IgD-negative memory B cell (primary cell): ENCODE measurements at regions not wholly inside any gene's neighbourhood (a gene's known extent, or its start where the extent isn't known, plus 50 kb on each side); places are given as distances from the start of the nearest gene placed in this dataset.

Experiments used
- H3K27ac Mint-ChIP-seq, 3 donors: one replicate each; pipeline ENCODE4 v1.8.0; 2020 to 2022; ENCODE audit warnings: mild to moderate bottlenecking in 3 of 3, mixed read lengths in 3 of 3, moderate library complexity in 1 of 3
- H3K27me3 Mint-ChIP-seq: one replicate; pipeline ENCODE4 v1.8.0; 2021; ENCODE audit warnings: mixed read lengths
- H3K36me3 Mint-ChIP-seq: one replicate; pipeline ENCODE4 v1.8.0; 2020; ENCODE audit warnings: mild to moderate bottlenecking, mixed read lengths
- H3K4me1 Mint-ChIP-seq, 3 donors: one replicate each; pipeline ENCODE4 v1.8.0; 2020 to 2022; ENCODE audit warnings: mixed read lengths in 3 of 3, mild to moderate bottlenecking in 1 of 3
- H3K4me3 Mint-ChIP-seq, 4 donors: one replicate each; pipeline ENCODE4 v1.8.0; 2020 to 2022; ENCODE audit warnings: mild to moderate bottlenecking in 4 of 4, mixed read lengths in 4 of 4, moderate library complexity in 3 of 4
- H3K9me3 Mint-ChIP-seq, 3 donors: one replicate each; pipeline ENCODE4 v1.8.0; 2020 to 2021; ENCODE audit warnings: mixed read lengths in 3 of 3, mild to moderate bottlenecking in 1 of 3

- H3K4me3 Mint-ChIP-seq = no peak overlapping the region
- H3K4me1 Mint-ChIP-seq = no peaks in the 10 kb centered on the region
- H3K27me3 Mint-ChIP-seq = peaks cover 2% of the 10 kb centered on the region
- no peaks in the 10 kb centered on the region for H3K36me3 Mint-ChIP-seq
- H3K27ac Mint-ChIP-seq = peak overlapping the region in 1 of 3 donors; percentile 75
- peaks cover 0 to 10% (median 2%) of the 10 kb centered on the region in 3 donors for H3K9me3 Mint-ChIP-seq
Observed at GRCh38 chr17:33628500-33629346, 335.6 kb upstream of the ASIC2 start.

GRCh38 chr17:33633446-33633845 lies 340.4 kb upstream of the ASIC2 start:
- H3K27ac Mint-ChIP-seq = no peak overlapping the region
- no peaks in the 10 kb centered on the region for H3K36me3 Mint-ChIP-seq
- H3K4me3 Mint-ChIP-seq = no peak overlapping the region
- peaks cover 0 to 5% (median 2%) of the 10 kb centered on the region in 3 donors for H3K4me1 Mint-ChIP-seq
- H3K9me3 Mint-ChIP-seq = peaks cover 0 to 19% (median 7%) of the 10 kb centered on the region in 3 donors
- peaks cover 2% of the 10 kb centered on the region for H3K27me3 Mint-ChIP-seq

GRCh38 chr17:33637534-33637933 lies 344.4 kb upstream of the ASIC2 start:
- Mint-ChIP-seq H3K27ac (no peak overlapping the region), H3K4me1 (peaks cover 0 to 5% (median 2%) of the 10 kb centered on the region in 3 donors), H3K27me3 (peaks cover 7% of the 10 kb centered on the region), H3K9me3 (peaks cover 0 to 13% (median 5%) of the 10 kb centered on the region in 3 donors), H3K4me3 (peak overlapping the region in 1 of 4 donors; percentile 53), H3K36me3 (no peaks in the 10 kb centered on the region)

- Mint-ChIP-seq H3K4me1 (peaks cover 0 to 5% (median 2%) of the 10 kb centered on the region in 3 donors), H3K36me3 (no peaks in the 10 kb centered on the region), H3K4me3 (no peak overlapping the region), H3K27ac (no peak overlapping the region), H3K9me3 (peaks cover 0 to 16% (median 5%) of the 10 kb centered on the region in 3 donors), H3K27me3 (peaks cover 7% of the 10 kb centered on the region)
Observed at GRCh38 chr17:33639103-33639880, 346.2 kb upstream of the ASIC2 start.

GRCh38 chr17:33640629-33641028 lies 347.5 kb upstream of the ASIC2 start:
- peaks cover 0 to 5% (median 2%) of the 10 kb centered on the region in 3 donors for H3K4me1 Mint-ChIP-seq
- H3K4me3 Mint-ChIP-seq = no peak overlapping the region
- H3K27ac Mint-ChIP-seq = no peak overlapping the region
- peaks cover 0 to 24% (median 5%) of the 10 kb centered on the region in 3 donors for H3K9me3 Mint-ChIP-seq
- no peaks in the 10 kb centered on the region for H3K36me3 Mint-ChIP-seq
- peaks cover 7% of the 10 kb centered on the region for H3K27me3 Mint-ChIP-seq

GRCh38 chr17:33642002-33642401 lies 348.9 kb upstream of the ASIC2 start:
- H3K9me3 Mint-ChIP-seq = peaks cover 0 to 24% (median 7%) of the 10 kb centered on the region in 3 donors
- H3K27ac Mint-ChIP-seq = no peak overlapping the region
- no peak overlapping the region for H3K4me3 Mint-ChIP-seq
- peaks cover 8% of the 10 kb centered on the region for H3K27me3 Mint-ChIP-seq
- no peaks in the 10 kb centered on the region for H3K36me3 Mint-ChIP-seq
- peaks cover 0 to 5% (median 2%) of the 10 kb centered on the region in 3 donors for H3K4me1 Mint-ChIP-seq

- Mint-ChIP-seq H3K36me3 (no peaks in the 10 kb centered on the region), H3K9me3 (peaks cover 0 to 11% (median 2%) of the 10 kb centered on the region in 3 donors), H3K4me1 (peaks cover 0 to 1% (median 0%) of the 10 kb centered on the region in 3 donors), H3K27ac (no peak overlapping the region), H3K4me3 (no peak overlapping the region), H3K27me3 (peaks cover 3% of the 10 kb centered on the region)
Observed at GRCh38 chr17:33647956-33648355, 354.9 kb upstream of the ASIC2 start.

GRCh38 chr17:33650304-33650703 lies 357.2 kb upstream of the ASIC2 start:
- peaks cover 5% of the 10 kb centered on the region for H3K27me3 Mint-ChIP-seq
- H3K4me1 Mint-ChIP-seq = peaks cover 0 to 1% (median 0%) of the 10 kb centered on the region in 3 donors
- H3K9me3 Mint-ChIP-seq = peaks cover 0 to 2% (median 0%) of the 10 kb centered on the region in 3 donors
- no peaks in the 10 kb centered on the region for H3K36me3 Mint-ChIP-seq
- no peak overlapping the region for H3K27ac Mint-ChIP-seq
- H3K4me3 Mint-ChIP-seq = no peak overlapping the region

GRCh38 chr17:33651686-33652085 lies 358.6 kb upstream of the ASIC2 start:
- peaks cover 0 to 1% (median 0%) of the 10 kb centered on the region in 3 donors for H3K9me3 Mint-ChIP-seq
- H3K4me3 Mint-ChIP-seq = no peak overlapping the region
- H3K36me3 Mint-ChIP-seq = no peaks in the 10 kb centered on the region
- H3K27ac Mint-ChIP-seq = no peak overlapping the region
- peaks cover 0 to 1% (median 0%) of the 10 kb centered on the region in 3 donors for H3K4me1 Mint-ChIP-seq
- H3K27me3 Mint-ChIP-seq = peaks cover 2% of the 10 kb centered on the region

- Mint-ChIP-seq H3K27ac (no peak overlapping the region), H3K27me3 (peaks cover 2% of the 10 kb centered on the region), H3K36me3 (no peaks in the 10 kb centered on the region), H3K4me3 (no peak overlapping the region), H3K4me1 (peaks cover 0 to 1% (median 0%) of the 10 kb centered on the region in 3 donors), H3K9me3 (no peaks in the 10 kb centered on the region)
Observed at GRCh38 chr17:33652731-33653398, 359.8 kb upstream of the ASIC2 start.

GRCh38 chr17:33653399-33653788 lies 360.3 kb upstream of the ASIC2 start:
- H3K27me3 Mint-ChIP-seq = peaks cover 2% of the 10 kb centered on the region
- no peak overlapping the region for H3K4me3 Mint-ChIP-seq
- H3K9me3 Mint-ChIP-seq = no peaks in the 10 kb centered on the region
- H3K27ac Mint-ChIP-seq = no peak overlapping the region
- H3K4me1 Mint-ChIP-seq = peaks cover 0 to 1% (median 0%) of the 10 kb centered on the region in 3 donors
- no peaks in the 10 kb centered on the region for H3K36me3 Mint-ChIP-seq

GRCh38 chr17:33657181-33657580 lies 364.1 kb upstream of the ASIC2 start:
- Mint-ChIP-seq H3K27me3 (peaks cover 2% of the 10 kb centered on the region), H3K36me3 (no peaks in the 10 kb centered on the region), H3K4me3 (no peak overlapping the region), H3K27ac (no peak overlapping the region), H3K9me3 (no peaks in the 10 kb centered on the region), H3K4me1 (no peaks in the 10 kb centered on the region)

- H3K4me1 Mint-ChIP-seq = peaks cover 0 to under 1% (median under 1%) of the 10 kb centered on the region in 3 donors
- peaks cover 3% of the 10 kb centered on the region for H3K27me3 Mint-ChIP-seq
- H3K36me3 Mint-ChIP-seq = no peaks in the 10 kb centered on the region
- H3K27ac Mint-ChIP-seq = no peak overlapping the region
- H3K4me3 Mint-ChIP-seq = no peak overlapping the region
- H3K9me3 Mint-ChIP-seq = peaks cover 0 to 3% (median 0%) of the 10 kb centered on the region in 3 donors
Observed at GRCh38 chr17:33661975-33662374, 368.9 kb upstream of the ASIC2 start.

- Mint-ChIP-seq H3K36me3 (no peaks in the 10 kb centered on the region), H3K4me3 (no peak overlapping the region), H3K27me3 (peaks cover 5% of the 10 kb centered on the region), H3K27ac (no peak overlapping the region), H3K4me1 (peaks cover 0 to 8% (median 7%) of the 10 kb centered on the region in 3 donors), H3K9me3 (peaks cover 0 to 3% (median 0%) of the 10 kb centered on the region in 3 donors)
Observed at GRCh38 chr17:33664116-33664840, 371.2 kb upstream of the ASIC2 start.
